ENCODE measurements at regions not wholly inside any gene's neighbourhood (a gene's known extent, or its start where the extent isn't known, plus 50 kb on each side); places are given as distances from the start of the nearest gene placed in this dataset.

DNA sequence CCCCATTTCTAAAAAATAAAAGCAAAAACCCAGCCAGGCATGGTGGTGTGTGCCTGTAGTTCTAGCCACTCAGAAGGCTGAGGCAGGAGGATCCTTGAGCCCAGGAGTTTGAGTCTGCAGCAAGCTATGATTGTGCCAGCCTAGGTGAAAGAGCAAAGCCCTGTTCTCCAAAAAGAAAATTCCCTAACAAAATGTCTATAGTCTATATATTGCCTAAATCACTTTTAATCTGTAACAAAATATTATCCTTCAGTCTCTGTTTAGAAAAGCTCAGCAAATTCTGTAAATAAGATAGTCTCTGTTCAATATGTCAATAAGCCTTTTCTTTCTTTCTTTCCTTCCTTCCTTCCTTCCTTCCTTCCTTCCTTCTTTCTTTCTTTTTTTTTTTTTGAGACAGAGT, 75.8 kb upstream of the ZFP64 start:
- TF ChIP-seq, protein P1, sequence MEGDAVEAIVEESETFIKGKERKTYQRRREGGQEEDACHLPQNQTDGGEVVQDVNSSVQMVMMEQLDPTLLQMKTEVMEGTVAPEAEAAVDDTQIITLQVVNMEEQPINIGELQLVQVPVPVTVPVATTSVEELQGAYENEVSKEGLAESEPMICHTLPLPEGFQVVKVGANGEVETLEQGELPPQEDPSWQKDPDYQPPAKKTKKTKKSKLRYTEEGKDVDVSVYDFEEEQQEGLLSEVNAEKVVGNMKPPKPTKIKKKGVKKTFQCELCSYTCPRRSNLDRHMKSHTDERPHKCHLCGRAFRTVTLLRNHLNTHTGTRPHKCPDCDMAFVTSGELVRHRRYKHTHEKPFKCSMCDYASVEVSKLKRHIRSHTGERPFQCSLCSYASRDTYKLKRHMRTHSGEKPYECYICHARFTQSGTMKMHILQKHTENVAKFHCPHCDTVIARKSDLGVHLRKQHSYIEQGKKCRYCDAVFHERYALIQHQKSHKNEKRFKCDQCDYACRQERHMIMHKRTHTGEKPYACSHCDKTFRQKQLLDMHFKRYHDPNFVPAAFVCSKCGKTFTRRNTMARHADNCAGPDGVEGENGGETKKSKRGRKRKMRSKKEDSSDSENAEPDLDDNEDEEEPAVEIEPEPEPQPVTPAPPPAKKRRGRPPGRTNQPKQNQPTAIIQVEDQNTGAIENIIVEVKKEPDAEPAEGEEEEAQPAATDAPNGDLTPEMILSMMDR (IDR thresholded peaks at IDR 0.05) = no peak
- no peak for TF ChIP-seq POLR2A (IDR thresholded peaks at IDR 0.05; ENCODE audit: low read depth)

Measured in esophagus muscularis mucosa (tissue), 3 donors.